ENCODE measurements at regions not wholly inside any gene's neighbourhood (a gene's known extent, or its start where the extent isn't known, plus 50 kb on each side); places are given as distances from the start of the nearest gene placed in this dataset.

- H3K9me3 Mint-ChIP-seq (ENCODE audit: unreplicated experiment) = no peaks in the 10 kb centered on the region
- TF ChIP-seq CTCF (IDR thresholded peaks at IDR 0.05; ENCODE audit: insufficient read depth in 1 of 2, low read depth in 1 of 2, low read length in 1 of 2, severe bottlenecking in 1 of 2, unreplicated experiment in 1 of 2) = no peak
- no peaks in the 10 kb centered on the region for H3K27me3 Mint-ChIP-seq (ENCODE audit: insufficient read depth, unreplicated experiment)
- H3K4me1 ChIP-seq = peaks cover 26% of the 10 kb centered on the region
- ChIA-PET CTCF (no interaction called here), POLR2A (no interaction called here)
- H3K4me3 Mint-ChIP-seq (ENCODE audit: unreplicated experiment) = no peak overlapping the region
- H3K9me3 ChIP-seq = no peaks in the 10 kb centered on the region
- H3K27ac Mint-ChIP-seq (ENCODE audit: unreplicated experiment) = no peak overlapping the region
- H3K36me3 ChIP-seq (ENCODE audit: control insufficient read depth, insufficient read depth, low read length) = no peaks in the 10 kb centered on the region
- BruUV-seq (replicated peaks) = no TSS peak
- H3K4me1 Mint-ChIP-seq (ENCODE audit: low read depth, unreplicated experiment) = peaks cover 24% of the 10 kb centered on the region
- H3K27me3 ChIP-seq (replicated peaks; ENCODE audit: control insufficient read depth, insufficient read depth, low read length) = no peaks in the 10 kb centered on the region
- intact Hi-C loops (cut with micrococcal nuclease; ENCODE audit: unreplicated experiment) = no loop called here
- DNase-seq = no peak
- H3K36me3 Mint-ChIP-seq (ENCODE audit: insufficient read depth, unreplicated experiment) = no peaks in the 10 kb centered on the region
- no peak overlapping the region for H3K4me3 ChIP-seq (ENCODE audit: low read depth, low read length)
These were observed 227.7 kb upstream of the CD96 start for GRCh38 chr3:111314181-111314873.

GRCh38 chr3:111314898-111315297 is 227.1 kb upstream of the CD96 start:
- peaks cover 4% of the 10 kb centered on the region for H3K9me3 Mint-ChIP-seq (ENCODE audit: unreplicated experiment)
- ChIA-PET POLR2A (no interaction called here), CTCF (no interaction called here)
- Histone ChIP-seq H3K36me3 (ENCODE audit: control insufficient read depth, insufficient read depth, low read length) (no peaks in the 10 kb centered on the region), H3K4me1 (peaks cover 26% of the 10 kb centered on the region), H3K9me3 (no peaks in the 10 kb centered on the region), H3K4me3 (ENCODE audit: low read depth, low read length) (no peak overlapping the region), H3K27me3 (replicated peaks; ENCODE audit: control insufficient read depth, insufficient read depth, low read length) (no peaks in the 10 kb centered on the region)
- H3K4me1 Mint-ChIP-seq (ENCODE audit: low read depth, unreplicated experiment) = peaks cover 24% of the 10 kb centered on the region
- H3K36me3 Mint-ChIP-seq (ENCODE audit: insufficient read depth, unreplicated experiment) = no peaks in the 10 kb centered on the region
- H3K27ac Mint-ChIP-seq (ENCODE audit: unreplicated experiment) = no peak overlapping the region
- intact Hi-C loops (cut with micrococcal nuclease; ENCODE audit: unreplicated experiment) = no loop called here
- no peak overlapping the region for H3K4me3 Mint-ChIP-seq (ENCODE audit: unreplicated experiment)
- no peak for TF ChIP-seq CTCF (IDR thresholded peaks at IDR 0.05; ENCODE audit: insufficient read depth in 1 of 2, low read depth in 1 of 2, low read length in 1 of 2, severe bottlenecking in 1 of 2, unreplicated experiment in 1 of 2)
- DNase-seq = no peak
- no TSS peak for BruUV-seq (replicated peaks)
- no peaks in the 10 kb centered on the region for H3K27me3 Mint-ChIP-seq (ENCODE audit: insufficient read depth, unreplicated experiment)

GRCh38 chr3:111315930-111316587 is 225.9 kb upstream of the CD96 start:
- Mint-ChIP-seq H3K27me3 (ENCODE audit: insufficient read depth, unreplicated experiment) (no peaks in the 10 kb centered on the region), H3K9me3 (ENCODE audit: unreplicated experiment) (peaks cover 8% of the 10 kb centered on the region), H3K36me3 (ENCODE audit: insufficient read depth, unreplicated experiment) (no peaks in the 10 kb centered on the region), H3K27ac (ENCODE audit: unreplicated experiment) (no peak overlapping the region), H3K4me3 (ENCODE audit: unreplicated experiment) (no peak overlapping the region), H3K4me1 (ENCODE audit: low read depth, unreplicated experiment) (peaks cover 15% of the 10 kb centered on the region)
- H3K27me3 ChIP-seq (replicated peaks; ENCODE audit: control insufficient read depth, insufficient read depth, low read length) = no peaks in the 10 kb centered on the region
- no peaks in the 10 kb centered on the region for H3K9me3 ChIP-seq
- POLR2A ChIA-PET = no interaction called here
- no peaks in the 10 kb centered on the region for H3K36me3 ChIP-seq (ENCODE audit: control insufficient read depth, insufficient read depth, low read length)
- DNase-seq = no peak
- BruUV-seq (replicated peaks) = no TSS peak
- peaks cover 16% of the 10 kb centered on the region for H3K4me1 ChIP-seq
- no peak for TF ChIP-seq CTCF (IDR thresholded peaks at IDR 0.05; ENCODE audit: insufficient read depth in 1 of 2, low read depth in 1 of 2, low read length in 1 of 2, severe bottlenecking in 1 of 2, unreplicated experiment in 1 of 2)
- CTCF ChIA-PET = no interaction called here
- intact Hi-C loops (cut with micrococcal nuclease; ENCODE audit: unreplicated experiment) = no loop called here
- H3K4me3 ChIP-seq (ENCODE audit: low read depth, low read length) = no peak overlapping the region
